H1 (cell line): ENCODE measurements at regions not wholly inside any gene's neighbourhood (a gene's known extent, or its start where the extent isn't known, plus 50 kb on each side); places are given as distances from the start of the nearest gene placed in this dataset.

Source experiments
- CBX8 ChIP-seq: fragments of 300-800, 300-1000 bp; sonication (generic); IDR thresholded peaks from 2 replicates; pipeline ENCODE4 v1.7.1; 2016; ENCODE audit warnings: low read depth, low read length, borderline replicate concordance
- CHD2 ChIP-seq: IDR thresholded peaks from 2 replicates; pipeline ENCODE4 v1.6.1; 2012; ENCODE audit warnings: low read length, improper control_type of control experiment
- CHD7 ChIP-seq: fragments of 300-600 bp; sonication (generic); IDR thresholded peaks from 2 replicates; pipeline ENCODE4 v1.7.1; 2012; ENCODE audit warnings: low read length, moderate library complexity, mild to moderate bottlenecking, inconsistent platforms; ENCODE audit not compliant: insufficient replicate concordance
- E2F6 ChIP-seq: IDR thresholded peaks from 2 replicates; pipeline ENCODE4 v1.6.1; 2012; ENCODE audit warnings: inconsistent platforms
- JUN ChIP-seq: IDR thresholded peaks from 2 replicates; pipeline ENCODE4 v1.6.1; 2011; ENCODE audit warnings: low read depth, mild to moderate bottlenecking, improper control_type of control experiment, low read length
- KDM1A ChIP-seq: fragments of 200-600, 300-600 bp; sonication (generic); IDR thresholded peaks from 2 replicates; pipeline ENCODE4 v1.7.1; 2016; ENCODE audit warnings: mild to moderate bottlenecking, low read length, borderline replicate concordance
- RAD21 ChIP-seq, 2 experiments: IDR thresholded peaks in 1 of 2; conservative IDR thresholded peaks in 1 of 2; 2 replicates each; pipeline ENCODE4 v1.6.1; 2011; ENCODE audit warnings: low read depth in 2 of 2, low read length in 2 of 2, improper control_type of control experiment in 1 of 2, inconsistent platforms in 1 of 2, mild to moderate bottlenecking in 1 of 2, moderate library complexity in 1 of 2
- RFX5 ChIP-seq: IDR thresholded peaks from 2 replicates; pipeline ENCODE4 v1.6.1; 2011; ENCODE audit warnings: low read depth, low read length, improper control_type of control experiment, borderline replicate concordance
- SIX5 ChIP-seq: IDR thresholded peaks from 2 replicates; pipeline ENCODE4 v1.6.1; 2011; ENCODE audit warnings: mild to moderate bottlenecking, low read depth, low read length
- SP1 ChIP-seq: IDR thresholded peaks from 2 replicates; pipeline ENCODE4 v1.6.1; 2011; ENCODE audit warnings: low read depth, low read length
- SP2 ChIP-seq: IDR thresholded peaks from 2 replicates; pipeline ENCODE4 v1.6.1; 2012; ENCODE audit warnings: mild to moderate bottlenecking, low read length, inconsistent platforms
- TBP ChIP-seq: IDR thresholded peaks from 2 replicates; pipeline ENCODE4 v1.6.1; 2011; ENCODE audit warnings: low read depth, low read length, improper control_type of control experiment

GRCh38 chr5:112473989-112474388, 54.9 kb upstream of the EPB41L4A start (continued):
- TF ChIP-seq CHD7 (no peak), SIX5 (no peak), CBX8 (no peak), RFX5 (no peak), SP2 (no peak), SP1 (no peak), RAD21 (IDR thresholded peaks at IDR 0.05 in 1 of 2, conservative IDR thresholded peaks at IDR 0.05 in 1 of 2; ENCODE audit: low read depth in 2 of 2, low read length in 2 of 2) (no peak), TBP (no peak), E2F6 (no peak), JUN (no peak), CHD2 (no peak), KDM1A (no peak)
- TF ChIP-seq, all 59 proteins: peak for 0
